GM12865 (cell line): ENCODE measurements at regions not wholly inside any gene's neighbourhood (a gene's known extent, or its start where the extent isn't known, plus 50 kb on each side); places are given as distances from the start of the nearest gene placed in this dataset.

Source experiments
- DNase-seq: peaks from one replicate; pipeline ENCODE4 v3.0.0; 2010; ENCODE audit warnings: low read depth
- H3K4me3 ChIP-seq: 2 replicates; pipeline ENCODE4 v1.5.1; 2011; ENCODE audit warnings: mild to moderate bottlenecking, low read depth, low read length, control low read depth
- CTCF ChIP-seq: IDR thresholded peaks from 2 replicates; pipeline ENCODE4 v1.5.1; 2011; ENCODE audit warnings: low read length, control low read depth, low read depth, inconsistent platforms; ENCODE audit not compliant: insufficient read depth; ENCODE audit errors: missing control alignments

DNA sequence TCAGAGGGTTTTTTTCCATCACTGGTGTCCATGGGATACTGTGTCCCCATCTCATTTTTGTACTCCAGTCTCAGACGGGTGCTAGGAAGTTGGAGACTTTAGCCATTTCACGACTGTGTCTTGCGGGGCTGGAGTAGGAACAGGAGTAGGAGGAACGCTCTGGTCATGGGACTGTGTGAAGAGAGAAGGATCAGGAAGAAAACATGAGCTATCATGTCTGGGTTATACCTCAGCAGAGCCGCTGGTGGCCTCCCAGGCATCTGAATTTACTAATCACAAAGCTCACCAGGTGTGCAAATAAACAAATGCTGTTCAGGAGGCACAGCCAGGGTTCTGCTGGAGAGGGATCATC is 225.4 kb downstream of the SEC14L1 start:
- TF ChIP-seq CTCF, result no peak
- DNase-seq, result no peak

GRCh38 chr17:77366558-77367245 is 225.9 kb downstream of the SEC14L1 start:
- DNase-seq, result peak; percentile 62
- TF ChIP-seq CTCF, result no peak
- no peak overlapping the region for H3K4me3 ChIP-seq

More for the DNA sequence above, 225.4 kb downstream of the SEC14L1 start:
- no peak overlapping the region for H3K4me3 ChIP-seq

GRCh38 chr17:77369544-77369971 is 228.8 kb downstream of the SEC14L1 start:
- no peak for DNase-seq
- H3K4me3 ChIP-seq, result no peak overlapping the region
- TF ChIP-seq CTCF, result no peak

GRCh38 chr17:77370586-77370985 is 229.8 kb downstream of the SEC14L1 start:
- DNase-seq, result no peak
- no peak for TF ChIP-seq CTCF
- no peak overlapping the region for H3K4me3 ChIP-seq

- no peak overlapping the region for H3K4me3 ChIP-seq
- no peak for TF ChIP-seq CTCF
- peak; percentile 42 for DNase-seq
Measured at GRCh38 chr17:77371117-77371887, 230.5 kb downstream of the SEC14L1 start.

DNA sequence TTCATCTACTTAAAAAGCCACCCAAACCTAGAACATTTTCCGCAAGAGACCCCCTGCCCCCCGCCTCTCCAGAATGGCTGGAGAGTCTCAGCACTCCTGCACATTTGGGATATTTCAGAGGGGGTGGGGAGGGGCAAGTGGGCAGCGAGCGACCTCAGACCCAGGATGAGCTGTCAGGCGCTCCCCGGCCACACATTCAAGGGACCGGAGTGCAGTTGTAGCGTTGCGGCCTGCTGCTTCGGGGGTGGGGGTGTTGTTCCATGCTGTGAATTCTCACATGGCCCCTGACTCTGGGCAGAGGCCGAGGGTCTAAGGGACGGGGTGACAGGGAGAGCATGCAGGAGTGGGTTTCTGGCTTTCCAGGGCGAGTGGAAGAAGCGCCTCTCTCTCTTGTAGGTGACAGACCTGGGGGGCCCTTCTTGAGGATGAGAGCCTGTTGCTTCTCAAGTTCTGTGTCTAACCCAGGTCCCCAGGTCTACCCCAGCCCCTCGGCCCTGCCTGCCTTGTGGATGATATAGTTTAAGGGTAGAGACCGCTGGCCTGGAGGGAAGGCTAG is 231.2 kb downstream of the SEC14L1 start:
- H3K4me3 ChIP-seq, result peak overlapping the region; percentile 52
- TF ChIP-seq CTCF, result no peak
- no peak for DNase-seq
